ENCODE measurements at regions not wholly inside any gene's neighbourhood (a gene's known extent, or its start where the extent isn't known, plus 50 kb on each side); places are given as distances from the start of the nearest gene placed in this dataset.
"Not testable (repeated sequence)": the region's sequence is repeated elsewhere in the genome, so short reads cannot be mapped to it uniquely, and the experiment has no call there.

GRCh38 chr7:68547181-68547580, 1051.1 kb upstream of the AUTS2 start:
- DNase-seq (ENCODE audit: low read depth in 2 of 2), result no peak

DNA sequence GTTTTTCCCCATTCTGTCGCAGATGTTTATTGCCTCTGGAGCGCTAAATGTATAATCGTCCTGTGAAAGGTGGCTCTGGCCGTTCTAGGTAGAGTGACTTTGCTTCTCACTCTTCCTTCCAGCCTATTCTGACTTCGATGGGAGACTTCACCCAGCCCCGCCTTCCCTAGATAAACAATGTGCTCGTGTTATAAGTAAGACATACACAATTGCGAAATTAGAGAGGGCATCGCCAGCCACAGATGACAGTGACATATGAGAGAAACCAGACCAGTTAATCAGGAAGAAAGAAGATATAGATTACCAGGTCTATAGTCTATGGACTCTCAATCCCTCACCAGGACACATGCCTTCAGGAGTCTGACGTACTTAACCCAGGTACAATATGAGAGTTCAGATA, 1050.5 kb upstream of the AUTS2 start:
- DNase-seq (ENCODE audit: low read depth in 2 of 2), result no peak

DNA sequence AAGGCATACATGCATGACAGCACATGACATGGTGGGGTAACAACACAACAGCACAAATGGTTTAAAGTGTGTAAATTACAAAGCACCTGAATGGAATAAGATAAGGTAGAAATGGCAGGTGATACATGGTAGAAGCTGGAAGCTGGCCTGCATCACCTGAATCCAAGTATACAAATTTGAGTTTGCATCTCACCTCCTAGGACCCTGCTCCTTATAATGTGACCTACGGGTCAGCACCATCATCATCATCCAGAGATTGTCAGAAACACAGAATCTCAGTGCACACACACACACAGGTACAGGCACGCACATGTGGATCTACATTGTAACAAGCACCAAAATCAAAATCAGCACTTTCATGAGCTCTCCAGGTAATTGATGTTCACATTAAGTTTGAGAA, 1048.2 kb upstream of the AUTS2 start:
- DNase-seq (ENCODE audit: low read depth in 2 of 2), result no peak

GRCh38 chr7:68550635-68551034, 1047.6 kb upstream of the AUTS2 start:
- DNase-seq (ENCODE audit: low read depth in 2 of 2), result no peak

- DNase-seq (ENCODE audit: low read depth in 2 of 2), result no peak
These were observed 1041.7 kb upstream of the AUTS2 start for GRCh38 chr7:68556537-68556936.

GRCh38 chr7:68559518-68559917, 1038.8 kb upstream of the AUTS2 start:
- DNase-seq (ENCODE audit: low read depth in 2 of 2), result no peak

- no peak for DNase-seq (ENCODE audit: low read depth in 2 of 2)
These were observed 1035.9 kb upstream of the AUTS2 start for GRCh38 chr7:68562323-68562899.

DNA sequence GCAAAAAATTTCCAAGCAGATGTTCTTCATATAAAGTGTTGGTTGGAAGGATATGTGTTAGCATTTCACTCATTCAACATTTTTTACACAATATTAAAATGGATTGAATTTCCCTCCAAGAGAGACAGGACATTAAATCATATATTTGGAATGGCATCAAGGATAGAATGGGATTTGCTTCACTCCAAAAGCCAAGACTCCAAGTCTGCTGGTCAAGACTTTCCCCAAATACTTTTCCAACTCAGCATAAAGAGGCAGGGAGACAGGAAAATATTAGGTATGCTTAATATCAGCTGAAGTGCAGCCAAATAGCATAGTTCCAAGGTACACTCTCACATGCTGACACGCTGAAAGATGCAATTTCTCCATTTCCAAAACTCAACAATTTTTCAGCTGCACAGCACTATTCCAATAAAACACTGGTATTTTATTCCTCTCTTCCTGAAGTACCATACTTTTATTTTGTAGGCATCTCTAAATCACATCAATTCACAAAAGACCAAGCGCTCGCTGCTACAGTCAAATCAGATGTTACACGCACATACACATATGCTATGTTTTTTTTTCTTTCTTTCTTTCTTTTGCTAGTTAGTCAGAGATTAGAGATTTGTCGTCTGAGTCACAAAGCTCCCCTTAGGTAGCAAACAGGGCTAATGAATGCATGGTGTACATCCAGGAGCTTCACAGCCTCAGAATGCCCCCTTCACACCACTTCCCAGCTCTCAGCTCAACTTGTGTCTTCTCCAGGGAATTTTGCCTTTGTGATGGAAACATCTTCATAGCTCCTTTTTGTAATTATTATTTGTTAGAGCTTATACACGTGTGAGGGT, 1033.8 kb upstream of the AUTS2 start:
- no peak for DNase-seq (ENCODE audit: low read depth in 2 of 2)

GRCh38 chr7:68571286-68571685, 1027.0 kb upstream of the AUTS2 start:
- no peak for DNase-seq (ENCODE audit: low read depth in 2 of 2)

DNA sequence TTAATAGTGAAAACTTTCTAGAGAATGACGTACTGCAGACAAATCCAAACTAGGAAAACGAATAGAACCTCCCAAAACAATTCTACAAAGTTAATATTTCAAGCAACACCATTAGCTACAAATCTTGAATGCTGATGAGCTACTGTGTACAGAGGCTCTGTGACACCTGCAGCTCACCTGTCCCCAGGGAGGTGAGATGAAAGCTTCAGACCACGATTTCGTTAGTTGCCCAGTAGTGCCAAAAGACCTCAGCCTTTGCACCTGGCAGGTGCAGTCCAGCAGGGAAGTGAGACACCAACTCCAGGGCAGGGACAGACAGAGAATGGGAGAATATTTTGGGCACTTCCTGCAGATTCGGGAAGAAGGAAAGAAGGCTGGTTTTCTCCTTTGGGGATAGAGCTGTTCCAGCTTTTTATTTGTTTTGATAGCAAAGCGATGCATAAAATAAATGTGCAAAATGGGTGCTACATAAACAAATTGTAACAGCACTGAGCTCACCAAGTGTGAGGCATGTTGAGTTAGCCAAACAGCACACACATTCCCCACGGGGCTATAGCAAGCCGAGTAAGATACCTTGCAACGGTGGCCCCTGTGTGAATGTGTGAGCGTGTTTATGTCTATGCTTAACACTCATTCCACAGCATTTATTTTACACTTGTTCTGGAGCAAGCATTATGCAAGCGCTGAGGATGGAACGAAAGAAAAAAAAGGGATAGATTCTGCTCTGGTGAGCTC, 1024.8 kb upstream of the AUTS2 start:
- no peak for DNase-seq (ENCODE audit: low read depth in 2 of 2)

GRCh38 chr7:68576366-68576765, 1021.9 kb upstream of the AUTS2 start:
- DNase-seq (ENCODE audit: low read depth in 2 of 2), result no peak

GRCh38 chr7:68581417-68581816, 1016.9 kb upstream of the AUTS2 start:
- DNase-seq (ENCODE audit: low read depth in 2 of 2), result no peak

- no peak for DNase-seq (ENCODE audit: low read depth in 2 of 2)
These were observed 1010.7 kb upstream of the AUTS2 start for GRCh38 chr7:68587599-68587998.

- DNase-seq (ENCODE audit: low read depth in 2 of 2), result no peak
These were observed 996.4 kb upstream of the AUTS2 start for GRCh38 chr7:68601826-68602225.

- DNase-seq (ENCODE audit: low read depth in 2 of 2), result no peak
These were observed 993.7 kb upstream of the AUTS2 start for GRCh38 chr7:68604541-68604940.

GRCh38 chr7:68610701-68611100, 987.6 kb upstream of the AUTS2 start:
- DNase-seq (ENCODE audit: low read depth in 2 of 2), result no peak

DNA sequence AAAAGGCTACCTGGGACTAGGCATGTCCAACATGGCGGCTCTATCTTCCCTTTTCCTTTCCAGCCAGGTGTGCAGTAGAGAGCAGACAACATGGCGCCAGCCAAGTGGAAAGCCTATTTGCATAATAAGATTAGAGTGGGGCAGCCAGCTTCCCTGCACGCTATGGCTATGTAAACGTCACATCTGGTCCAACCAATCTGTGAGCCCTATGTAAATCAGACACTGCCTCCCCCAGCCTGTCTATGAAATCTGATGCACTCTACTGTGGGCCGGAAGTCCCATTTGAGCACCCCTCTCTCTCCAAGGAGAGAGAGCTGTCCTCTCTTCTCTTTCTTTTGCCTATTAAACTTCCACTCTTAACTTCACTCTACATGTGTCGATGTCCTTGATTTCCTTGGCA, 984.9 kb upstream of the AUTS2 start:
- DNase-seq (ENCODE audit: low read depth in 2 of 2), result no peak

GRCh38 chr7:68613897-68614296, 984.4 kb upstream of the AUTS2 start:
- DNase-seq (ENCODE audit: low read depth in 2 of 2), result no peak

GRCh38 chr7:68619526-68619925, 978.7 kb upstream of the AUTS2 start:
- DNase-seq (ENCODE audit: low read depth in 2 of 2), result no peak

DNA sequence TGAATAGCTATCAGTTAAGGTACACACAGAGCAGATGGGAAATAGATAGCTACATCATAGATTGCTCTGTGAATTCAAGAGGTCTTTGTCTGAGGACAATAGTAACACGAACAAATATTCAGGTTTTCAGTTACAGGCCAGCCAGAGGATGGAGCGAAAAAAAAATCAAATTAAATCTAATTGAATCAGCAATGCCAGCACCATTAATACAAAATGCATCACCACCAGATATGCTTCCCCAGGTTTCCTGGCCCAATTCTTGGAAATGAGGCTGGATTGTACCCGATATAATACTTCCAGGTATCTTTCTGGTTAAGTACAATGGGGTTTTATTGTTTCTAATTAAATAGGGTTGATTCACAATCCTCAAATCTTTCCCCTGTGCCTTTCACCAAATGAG, 975.8 kb upstream of the AUTS2 start:
- no peak for DNase-seq (ENCODE audit: low read depth in 2 of 2)

DNA sequence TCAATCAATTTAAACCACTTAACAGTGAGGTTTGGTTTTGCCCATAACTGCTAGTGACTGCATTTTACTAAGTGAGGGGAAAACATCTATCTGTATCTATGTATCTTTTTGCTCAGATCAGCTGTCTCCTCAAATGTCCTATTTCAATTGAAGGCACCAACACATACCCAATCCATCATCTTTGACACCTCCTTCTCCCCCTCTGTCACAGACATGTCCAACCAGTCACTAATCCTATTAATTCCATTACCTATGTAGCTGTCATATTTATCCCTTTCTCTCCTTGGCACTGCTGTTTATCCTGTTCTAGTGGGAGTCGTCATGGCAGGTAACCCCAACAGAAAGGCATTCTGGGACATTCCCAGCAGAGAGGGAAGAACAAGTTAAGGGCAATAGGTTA, 975.2 kb upstream of the AUTS2 start:
- DNase-seq (ENCODE audit: low read depth in 2 of 2), result no peak

DNA sequence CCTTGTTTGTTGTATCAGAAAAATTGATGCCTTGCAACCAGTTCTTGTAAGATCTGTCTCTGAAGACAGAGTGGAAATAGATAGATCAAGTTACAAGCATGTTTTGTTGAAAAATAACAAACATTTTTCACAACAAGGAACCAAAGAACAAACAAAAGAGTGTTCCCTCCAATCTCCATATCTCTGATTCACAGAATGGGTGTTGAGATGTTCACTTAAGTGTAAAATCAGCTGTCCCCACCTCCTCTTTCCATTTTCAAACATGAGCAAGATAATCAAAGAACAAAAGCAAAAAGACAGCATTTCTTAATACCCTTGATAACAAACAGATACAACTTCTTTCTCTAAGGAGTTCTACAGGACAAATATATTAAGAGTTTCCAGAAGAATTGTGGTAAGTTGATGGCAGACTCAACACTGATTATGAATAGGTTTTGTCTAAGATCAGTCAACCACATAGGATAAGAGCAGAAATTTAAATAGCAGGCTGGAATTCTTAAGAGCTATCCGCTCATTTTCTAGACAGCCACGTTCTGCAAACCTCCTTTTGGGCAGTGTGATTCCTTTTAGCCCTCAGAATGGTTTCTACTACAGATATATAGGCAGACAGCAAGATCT, 970.9 kb upstream of the AUTS2 start:
- DNase-seq (ENCODE audit: low read depth in 2 of 2), result no peak

- DNase-seq (ENCODE audit: low read depth in 2 of 2), result not testable (repeated sequence)
These were observed 967.4 kb upstream of the AUTS2 start for GRCh38 chr7:68630914-68631313.

Measured in stimulated activated CD4-positive, alpha-beta T cell treated with anti-CD3 and anti-CD28 coated beads, Interleukin-15, amount 100 ng/mL, for 48 hours (primary cell).